ENCODE measurements at regions not wholly inside any gene's neighbourhood (a gene's known extent, or its start where the extent isn't known, plus 50 kb on each side); places are given as distances from the start of the nearest gene placed in this dataset.
A peak's percentile ranks its signal among the peaks of the same experiment; 100 is the strongest.

DNA sequence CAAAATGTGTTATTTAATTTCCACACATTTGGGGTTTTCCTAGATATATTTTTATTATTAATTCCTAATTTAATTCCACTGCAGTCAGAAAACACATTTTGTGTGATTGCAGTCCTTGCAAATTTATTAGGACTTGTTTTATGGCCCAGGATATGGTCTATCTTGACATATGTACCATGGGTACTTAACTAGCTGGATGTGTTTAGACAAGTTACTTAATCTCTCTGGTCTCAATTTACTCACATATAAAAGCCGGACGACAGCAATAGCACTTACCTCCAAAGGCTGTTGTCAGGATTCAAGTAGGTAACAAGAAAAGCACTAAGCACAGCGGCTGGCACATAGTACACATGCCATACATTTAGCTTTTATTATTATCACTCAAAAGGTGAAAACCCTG is 118.2 kb upstream of the MSX2 start:
- Histone ChIP-seq H3K4me1 (peaks cover 4% of the 10 kb centered on the region), H3K4me2 (no peak overlapping the region), H3K4me3 (no peak overlapping the region), H4K20me1 (ENCODE audit: low read depth) (no peaks in the 10 kb centered on the region), H3K9me3 (ENCODE audit: low read depth) (peaks cover 4% of the 10 kb centered on the region), H3F3A (ENCODE audit: low read depth) (peaks cover 7% of the 10 kb centered on the region), H3K27ac (no peak overlapping the region), H3K36me3 (no peaks in the 10 kb centered on the region), H2AFZ (replicated peaks) (peak overlapping the region; percentile 36), H3K9ac (no peak overlapping the region), H3K27me3 (no peaks in the 10 kb centered on the region), H3K79me2 (ENCODE audit: low read depth) (no peaks in the 10 kb centered on the region)
- TF ChIP-seq CTCF (IDR thresholded peaks at IDR 0.05): no peak
- TF ChIP-seq EZH2phosphoT487 (IDR thresholded peaks at IDR 0.05): no peak
- no peak for TF ChIP-seq EZH2 (IDR thresholded peaks at IDR 0.05)
- Mint-ChIP-seq H3K36me3 (no peaks in the 10 kb centered on the region), H3K9me3 (peaks cover 12% of the 10 kb centered on the region), H3K4me3 (no peak overlapping the region), H3K27me3 (ENCODE audit: insufficient read depth, low read depth) (peaks cover 6% of the 10 kb centered on the region), H3K4me1 (peaks cover 2% of the 10 kb centered on the region), H3K27ac (no peak overlapping the region)
- no peak for DNase-seq (ENCODE audit: low spot score)

GRCh38 chr5:174606646-174607045 is 117.7 kb upstream of the MSX2 start:
- TF ChIP-seq EZH2phosphoT487 (IDR thresholded peaks at IDR 0.05): no peak
- TF ChIP-seq CTCF (IDR thresholded peaks at IDR 0.05): no peak
- no peak for TF ChIP-seq EZH2 (IDR thresholded peaks at IDR 0.05)
- Histone ChIP-seq H3K4me2 (no peak overlapping the region), H4K20me1 (ENCODE audit: low read depth) (no peaks in the 10 kb centered on the region), H3K36me3 (no peaks in the 10 kb centered on the region), H3K27ac (no peak overlapping the region), H2AFZ (replicated peaks) (peak overlapping the region; percentile 36), H3K9me3 (ENCODE audit: low read depth) (peaks cover 4% of the 10 kb centered on the region), H3F3A (ENCODE audit: low read depth) (peaks cover 7% of the 10 kb centered on the region), H3K9ac (no peak overlapping the region), H3K4me1 (peaks cover 4% of the 10 kb centered on the region), H3K4me3 (no peak overlapping the region), H3K79me2 (ENCODE audit: low read depth) (no peaks in the 10 kb centered on the region), H3K27me3 (no peaks in the 10 kb centered on the region)
- Mint-ChIP-seq H3K4me1 (peaks cover 2% of the 10 kb centered on the region), H3K36me3 (no peaks in the 10 kb centered on the region), H3K4me3 (no peak overlapping the region), H3K9me3 (peaks cover 10% of the 10 kb centered on the region), H3K27ac (no peak overlapping the region), H3K27me3 (ENCODE audit: insufficient read depth, low read depth) (peaks cover 6% of the 10 kb centered on the region)
- DNase-seq (ENCODE audit: low spot score): no peak

- no peak for DNase-seq (ENCODE audit: low spot score)
- H3K4me1 Mint-ChIP-seq: peaks cover 2% of the 10 kb centered on the region
- H3K9me3 ChIP-seq (ENCODE audit: low read depth): peaks cover 4% of the 10 kb centered on the region
- no peaks in the 10 kb centered on the region for H3K79me2 ChIP-seq (ENCODE audit: low read depth)
- H4K20me1 ChIP-seq (ENCODE audit: low read depth): no peaks in the 10 kb centered on the region
- no peaks in the 10 kb centered on the region for H3K36me3 Mint-ChIP-seq
- H3F3A ChIP-seq (ENCODE audit: low read depth): peaks cover 7% of the 10 kb centered on the region
- H3K4me1 ChIP-seq: peaks cover 4% of the 10 kb centered on the region
- H3K4me3 ChIP-seq: no peak overlapping the region
- no peak overlapping the region for H3K4me2 ChIP-seq
- no peak overlapping the region for H3K4me3 Mint-ChIP-seq
- H3K27ac ChIP-seq: no peak overlapping the region
- peaks cover 6% of the 10 kb centered on the region for H3K27me3 Mint-ChIP-seq (ENCODE audit: insufficient read depth, low read depth)
- H2AFZ ChIP-seq (replicated peaks): no peak overlapping the region
- no peak for TF ChIP-seq EZH2 (IDR thresholded peaks at IDR 0.05)
- no peak for TF ChIP-seq EZH2phosphoT487 (IDR thresholded peaks at IDR 0.05)
- no peak for TF ChIP-seq CTCF (IDR thresholded peaks at IDR 0.05)
- no peak overlapping the region for H3K9ac ChIP-seq
- no peaks in the 10 kb centered on the region for H3K27me3 ChIP-seq
- H3K9me3 Mint-ChIP-seq: peaks cover 10% of the 10 kb centered on the region
- no peak overlapping the region for H3K27ac Mint-ChIP-seq
- H3K36me3 ChIP-seq: no peaks in the 10 kb centered on the region
These were observed 117.2 kb upstream of the MSX2 start for GRCh38 chr5:174607205-174607604.

Measured in neural progenitor cell (in vitro differentiated cells).